ENCODE measurements at regions not wholly inside any gene's neighbourhood (a gene's known extent, or its start where the extent isn't known, plus 50 kb on each side); places are given as distances from the start of the nearest gene placed in this dataset.

GRCh38 chrX:16376056-16376455 lies 208.8 kb downstream of the MAGEB17 start:
- H3K27ac Mint-ChIP-seq, result no peak overlapping the region
- H3K4me3 Mint-ChIP-seq, result no peak overlapping the region
- no peaks in the 10 kb centered on the region for H3K9me3 Mint-ChIP-seq
- no peaks in the 10 kb centered on the region for H3K36me3 Mint-ChIP-seq (ENCODE audit: low read depth)
- H3K4me1 Mint-ChIP-seq (ENCODE audit: low read depth), result no peaks in the 10 kb centered on the region
- H3K27me3 Mint-ChIP-seq, result no peaks in the 10 kb centered on the region

- H3K4me3 Mint-ChIP-seq, result no peak overlapping the region
- no peaks in the 10 kb centered on the region for H3K9me3 Mint-ChIP-seq
These were observed 218.8 kb downstream of the MAGEB17 start for GRCh38 chrX:16386126-16386525.

DNA sequence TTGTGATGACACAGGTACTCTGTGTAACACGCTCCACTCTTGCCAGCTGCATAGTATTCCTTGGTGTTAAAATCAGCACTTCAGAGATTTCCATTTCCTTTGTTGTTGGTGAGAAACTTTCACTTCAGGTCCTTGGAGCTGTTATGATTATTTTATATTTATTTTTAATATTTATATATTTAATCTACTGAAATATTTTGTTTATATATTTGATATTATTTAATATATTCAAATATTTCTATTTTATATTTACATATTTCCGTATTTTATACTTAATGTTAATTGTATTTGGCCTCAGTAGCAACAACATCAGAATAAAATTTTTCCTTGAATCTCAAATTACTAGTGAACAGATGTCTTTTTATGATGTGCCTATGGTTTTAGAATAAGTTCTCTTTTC lies 225.3 kb downstream of the MAGEB17 start:
- Mint-ChIP-seq H3K9me3 (no peaks in the 10 kb centered on the region), H3K4me3 (no peak overlapping the region), H3K4me1 (ENCODE audit: low read depth) (no peaks in the 10 kb centered on the region), H3K36me3 (ENCODE audit: low read depth) (no peaks in the 10 kb centered on the region), H3K27me3 (no peaks in the 10 kb centered on the region), H3K27ac (no peak overlapping the region)

More at GRCh38 chrX:16386126-16386525, 218.8 kb downstream of the MAGEB17 start:
- H3K27ac Mint-ChIP-seq, result no peak overlapping the region
- H3K27me3 Mint-ChIP-seq, result no peaks in the 10 kb centered on the region
- H3K4me1 Mint-ChIP-seq (ENCODE audit: low read depth), result no peaks in the 10 kb centered on the region
- H3K36me3 Mint-ChIP-seq (ENCODE audit: low read depth), result no peaks in the 10 kb centered on the region

- Mint-ChIP-seq H3K4me3 (no peak overlapping the region), H3K36me3 (ENCODE audit: low read depth) (no peaks in the 10 kb centered on the region), H3K27me3 (no peaks in the 10 kb centered on the region), H3K4me1 (ENCODE audit: low read depth) (no peaks in the 10 kb centered on the region), H3K27ac (no peak overlapping the region), H3K9me3 (no peaks in the 10 kb centered on the region)
These were observed 227.0 kb downstream of the MAGEB17 start for GRCh38 chrX:16394290-16394689.

GRCh38 chrX:16403808-16404207 lies 236.5 kb downstream of the MAGEB17 start:
- H3K9me3 Mint-ChIP-seq, result no peaks in the 10 kb centered on the region
- H3K4me3 Mint-ChIP-seq, result no peak overlapping the region
- no peaks in the 10 kb centered on the region for H3K36me3 Mint-ChIP-seq (ENCODE audit: low read depth)
- H3K4me1 Mint-ChIP-seq (ENCODE audit: low read depth), result no peaks in the 10 kb centered on the region
- H3K27ac Mint-ChIP-seq, result no peak overlapping the region
- H3K27me3 Mint-ChIP-seq, result no peaks in the 10 kb centered on the region

DNA sequence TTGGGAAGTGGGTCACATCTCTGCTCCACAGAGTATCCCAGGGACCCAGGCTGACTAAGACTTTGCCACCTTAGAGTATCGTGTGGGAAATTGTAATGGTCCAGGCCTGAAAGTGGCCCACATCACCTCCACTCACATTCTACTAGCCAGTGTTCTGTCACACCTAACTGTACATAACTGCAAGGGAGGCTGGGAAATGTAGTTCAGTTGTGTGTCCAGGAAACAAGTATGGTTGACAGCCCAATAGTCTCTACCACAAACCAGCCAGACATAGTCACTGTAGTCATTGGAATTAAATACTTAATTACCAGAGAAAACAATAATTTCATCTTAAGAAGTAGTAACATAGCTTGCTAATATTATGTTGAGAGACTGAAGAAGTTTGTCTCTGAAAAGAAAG lies 233.4 kb upstream of the S100G start:
- no peak overlapping the region for H3K4me3 Mint-ChIP-seq
- no peaks in the 10 kb centered on the region for H3K4me1 Mint-ChIP-seq (ENCODE audit: low read depth)
- H3K27ac Mint-ChIP-seq, result no peak overlapping the region

GRCh38 chrX:16418650-16419049 lies 231.3 kb upstream of the S100G start:
- no peaks in the 10 kb centered on the region for H3K4me1 Mint-ChIP-seq (ENCODE audit: low read depth)
- H3K27me3 Mint-ChIP-seq, result no peaks in the 10 kb centered on the region
- no peaks in the 10 kb centered on the region for H3K9me3 Mint-ChIP-seq
- H3K4me3 Mint-ChIP-seq, result no peak overlapping the region
- H3K27ac Mint-ChIP-seq, result no peak overlapping the region
- H3K36me3 Mint-ChIP-seq (ENCODE audit: low read depth), result no peaks in the 10 kb centered on the region

More for the DNA sequence above, 233.4 kb upstream of the S100G start:
- Mint-ChIP-seq H3K27me3 (peaks cover 11% of the 10 kb centered on the region), H3K36me3 (ENCODE audit: low read depth) (no peaks in the 10 kb centered on the region), H3K9me3 (no peaks in the 10 kb centered on the region)

DNA sequence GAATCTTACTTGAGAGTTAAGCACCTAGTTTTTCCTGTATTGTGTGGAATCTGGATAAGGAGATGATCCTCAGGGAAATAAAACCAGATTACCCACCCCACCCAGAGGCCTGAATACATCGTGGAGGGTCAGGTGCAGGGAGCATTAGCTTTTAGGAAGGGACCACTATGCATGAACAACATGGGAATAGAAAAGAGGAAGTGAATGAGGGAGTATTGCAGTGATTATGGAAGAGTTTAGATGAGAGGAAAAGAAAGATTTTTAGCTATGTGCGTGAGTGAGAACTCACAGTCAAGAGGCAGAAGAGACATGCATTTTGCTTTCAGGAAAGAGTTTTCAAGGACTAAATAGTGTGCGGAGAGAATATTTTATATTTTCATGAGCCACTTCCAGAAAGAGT lies 222.3 kb upstream of the S100G start:
- H3K4me1 Mint-ChIP-seq (ENCODE audit: low read depth), result peaks cover under 1% of the 10 kb centered on the region
- H3K36me3 Mint-ChIP-seq (ENCODE audit: low read depth), result no peaks in the 10 kb centered on the region
- no peak overlapping the region for H3K4me3 Mint-ChIP-seq
- H3K27me3 Mint-ChIP-seq, result no peaks in the 10 kb centered on the region
- no peak overlapping the region for H3K27ac Mint-ChIP-seq
- H3K9me3 Mint-ChIP-seq, result no peaks in the 10 kb centered on the region

DNA sequence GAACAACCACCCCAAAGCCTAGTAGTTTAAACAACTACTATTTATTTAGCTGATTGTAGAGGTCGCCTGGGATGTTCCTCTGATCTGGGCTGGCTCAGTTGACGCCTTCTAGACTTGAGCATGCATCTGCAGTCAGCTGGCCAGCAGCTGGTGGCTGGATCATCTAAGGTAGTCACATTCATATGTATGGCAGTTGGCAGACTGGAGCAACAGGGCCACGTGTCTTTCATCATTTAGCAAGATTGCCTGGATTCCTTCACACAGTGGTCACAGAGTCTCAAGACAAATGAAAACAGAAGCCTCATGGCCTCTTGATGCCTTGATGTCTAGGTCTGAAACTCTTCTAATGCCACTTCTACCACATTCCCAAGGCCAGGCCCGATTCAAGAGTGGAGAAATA lies 220.6 kb upstream of the S100G start:
- Mint-ChIP-seq H3K36me3 (ENCODE audit: low read depth) (no peaks in the 10 kb centered on the region), H3K4me1 (ENCODE audit: low read depth) (peaks cover 14% of the 10 kb centered on the region), H3K9me3 (no peaks in the 10 kb centered on the region), H3K27me3 (no peaks in the 10 kb centered on the region), H3K27ac (no peak overlapping the region), H3K4me3 (no peak overlapping the region)

DNA sequence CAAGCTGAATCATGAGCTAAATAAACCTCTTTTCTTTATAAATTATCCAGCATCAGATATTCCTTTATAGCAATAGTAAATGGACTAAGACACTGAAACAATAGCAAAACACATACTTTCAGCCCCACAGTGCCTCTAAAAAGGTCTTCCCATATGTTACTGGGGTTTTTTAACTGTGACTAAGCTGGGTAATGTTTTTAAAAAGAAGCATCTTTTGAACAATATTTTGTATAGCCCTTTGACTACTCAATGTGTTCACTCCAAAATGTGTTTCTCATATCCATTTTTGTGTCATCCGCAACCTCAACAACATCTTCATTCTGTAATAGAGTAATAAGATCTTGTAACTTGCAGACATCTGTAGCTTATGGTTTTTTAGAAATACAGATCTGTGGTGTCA lies 218.7 kb upstream of the S100G start:
- Mint-ChIP-seq H3K27ac (no peak overlapping the region), H3K9me3 (no peaks in the 10 kb centered on the region), H3K4me1 (ENCODE audit: low read depth) (peaks cover 14% of the 10 kb centered on the region), H3K4me3 (no peak overlapping the region), H3K27me3 (no peaks in the 10 kb centered on the region), H3K36me3 (ENCODE audit: low read depth) (no peaks in the 10 kb centered on the region)

DNA sequence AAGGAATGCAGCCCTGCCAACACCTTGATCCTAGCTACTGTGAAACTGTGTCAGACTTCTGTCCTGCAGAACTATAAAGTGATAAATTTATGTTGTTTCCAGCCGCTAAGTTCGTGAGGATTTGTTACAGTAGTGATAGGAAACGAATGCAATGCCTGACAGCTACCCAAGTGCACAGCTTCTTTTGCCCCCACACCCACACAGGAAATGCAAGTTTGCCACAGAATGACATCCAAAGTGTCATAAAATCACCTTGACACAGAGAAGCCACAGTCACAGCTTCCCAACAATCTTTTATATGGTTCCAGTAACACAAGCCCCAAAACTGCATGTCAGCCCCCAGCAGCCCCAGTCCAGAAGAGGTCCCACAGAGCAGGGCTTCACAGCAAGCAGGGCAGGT lies 216.9 kb upstream of the S100G start:
- H3K4me3 Mint-ChIP-seq, result no peak overlapping the region
- H3K27me3 Mint-ChIP-seq, result no peaks in the 10 kb centered on the region
- no peak overlapping the region for H3K27ac Mint-ChIP-seq
- peaks cover 14% of the 10 kb centered on the region for H3K4me1 Mint-ChIP-seq (ENCODE audit: low read depth)
- no peaks in the 10 kb centered on the region for H3K9me3 Mint-ChIP-seq
- H3K36me3 Mint-ChIP-seq (ENCODE audit: low read depth), result no peaks in the 10 kb centered on the region

GRCh38 chrX:16435399-16435986 lies 214.5 kb upstream of the S100G start:
- peaks cover 14% of the 10 kb centered on the region for H3K4me1 Mint-ChIP-seq (ENCODE audit: low read depth)
- H3K4me3 Mint-ChIP-seq, result no peak overlapping the region
- no peaks in the 10 kb centered on the region for H3K36me3 Mint-ChIP-seq (ENCODE audit: low read depth)
- no peak overlapping the region for H3K27ac Mint-ChIP-seq
- no peaks in the 10 kb centered on the region for H3K27me3 Mint-ChIP-seq
- H3K9me3 Mint-ChIP-seq, result no peaks in the 10 kb centered on the region

DNA sequence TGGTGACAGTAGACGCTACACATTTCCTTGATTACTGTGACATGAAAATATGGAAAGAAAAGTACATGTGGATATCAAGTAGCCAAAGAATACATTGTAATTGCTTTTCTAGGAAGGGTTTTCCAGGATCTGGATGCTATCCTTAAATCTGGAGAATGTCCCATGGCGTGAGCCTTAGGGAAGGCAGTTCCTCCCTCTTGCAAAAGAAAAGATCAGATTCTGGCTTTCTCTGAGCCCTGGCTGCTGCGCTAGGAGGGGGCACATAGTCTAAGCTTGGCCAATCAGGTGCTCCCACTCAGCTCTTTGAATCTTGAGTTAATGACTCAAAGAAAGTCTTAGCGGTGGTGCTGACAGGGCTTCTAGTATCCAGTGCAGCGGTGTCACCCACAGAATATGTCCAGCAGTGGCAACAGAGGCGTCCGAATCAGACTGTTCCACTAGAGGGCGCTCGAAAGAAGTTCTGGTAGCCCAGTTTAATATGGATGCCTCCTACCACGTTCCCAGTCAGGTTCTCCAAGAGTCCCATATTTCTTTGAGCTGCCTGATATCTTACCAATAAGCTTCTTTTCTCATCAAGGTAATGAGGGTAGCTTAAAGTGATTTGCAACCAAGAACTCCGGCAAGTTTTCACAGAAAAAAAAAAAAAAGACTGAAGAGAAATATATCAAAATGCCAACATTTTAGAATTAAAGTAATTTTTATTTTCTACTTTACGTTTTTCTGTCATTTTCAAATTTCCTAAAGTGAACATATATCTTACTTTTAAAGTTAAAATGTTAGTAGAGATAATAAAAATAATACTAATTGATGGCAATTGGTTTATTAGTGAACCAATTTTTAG lies 213.4 kb upstream of the S100G start:
- H3K27me3 Mint-ChIP-seq, result no peaks in the 10 kb centered on the region

GRCh38 chrX:16440446-16440845 lies 209.5 kb upstream of the S100G start:
- H3K4me1 Mint-ChIP-seq (ENCODE audit: low read depth), result no peaks in the 10 kb centered on the region
- no peak overlapping the region for H3K4me3 Mint-ChIP-seq
- no peaks in the 10 kb centered on the region for H3K27me3 Mint-ChIP-seq
- no peak overlapping the region for H3K27ac Mint-ChIP-seq
- no peaks in the 10 kb centered on the region for H3K9me3 Mint-ChIP-seq
- H3K36me3 Mint-ChIP-seq (ENCODE audit: low read depth), result no peaks in the 10 kb centered on the region

More for the DNA sequence above, 213.4 kb upstream of the S100G start:
- Mint-ChIP-seq H3K4me1 (ENCODE audit: low read depth) (peaks cover 14% of the 10 kb centered on the region), H3K4me3 (no peak overlapping the region), H3K36me3 (ENCODE audit: low read depth) (no peaks in the 10 kb centered on the region), H3K27ac (no peak overlapping the region), H3K9me3 (no peaks in the 10 kb centered on the region)

- H3K4me3 Mint-ChIP-seq, result no peak overlapping the region
- no peaks in the 10 kb centered on the region for H3K9me3 Mint-ChIP-seq
- no peaks in the 10 kb centered on the region for H3K36me3 Mint-ChIP-seq (ENCODE audit: low read depth)
- no peaks in the 10 kb centered on the region for H3K27me3 Mint-ChIP-seq
- H3K4me1 Mint-ChIP-seq (ENCODE audit: low read depth), result peaks cover 6% of the 10 kb centered on the region
- no peak overlapping the region for H3K27ac Mint-ChIP-seq
These were observed 205.6 kb upstream of the S100G start for GRCh38 chrX:16444353-16444752.

Data from stimulated activated naive CD8-positive, alpha-beta T cell treated with anti-CD3 and anti-CD28 coated beads, Interleukin-15, Interleukin-2, amounts not matched to agents 100 ng/mL and 50 ng/mL, for 24 hours (primary cell).